Endothelial cell of umbilical vein (primary cell): ENCODE measurements at regions not wholly inside any gene's neighbourhood (a gene's known extent, or its start where the extent isn't known, plus 50 kb on each side); places are given as distances from the start of the nearest gene placed in this dataset.

Experiments used
- EZH2 ChIP-seq: IDR thresholded peaks from 2 replicates; pipeline ENCODE4 v1.6.1; 2012; ENCODE audit warnings: borderline replicate concordance, low read depth, mild to moderate bottlenecking, moderate library complexity, low read length, inconsistent platforms; ENCODE audit not compliant: severe bottlenecking
- GATA2 ChIP-seq: IDR thresholded peaks from 2 replicates; pipeline ENCODE4 v1.7.0; 2011; ENCODE audit warnings: low read depth, mild to moderate bottlenecking, moderate library complexity, mixed read lengths, low read length; ENCODE audit not compliant: insufficient read length, insufficient read depth
- POLR2AphosphoS5 ChIP-seq: IDR thresholded peaks from 2 replicates; pipeline ENCODE4 v1.6.1; 2012; ENCODE audit warnings: low read depth, mild to moderate bottlenecking, control low read depth, low read length, moderate library complexity; ENCODE audit not compliant: insufficient read depth
- TF ChIP-seq, protein P1 (sequence below), 2 donors: IDR thresholded peaks; 1 replicate in 1 of 2; 2 replicates in 1 of 2; pipeline ENCODE4 v1.5.1; 2011; ENCODE audit warnings: low read length in 2 of 2, mild to moderate bottlenecking in 2 of 2, moderate library complexity in 2 of 2, control low read depth in 1 of 2, inconsistent platforms in 1 of 2, low read depth in 1 of 2; ENCODE audit not compliant: insufficient read depth in 1 of 2; ENCODE audit errors: extremely low read depth in 1 of 2

DNA sequence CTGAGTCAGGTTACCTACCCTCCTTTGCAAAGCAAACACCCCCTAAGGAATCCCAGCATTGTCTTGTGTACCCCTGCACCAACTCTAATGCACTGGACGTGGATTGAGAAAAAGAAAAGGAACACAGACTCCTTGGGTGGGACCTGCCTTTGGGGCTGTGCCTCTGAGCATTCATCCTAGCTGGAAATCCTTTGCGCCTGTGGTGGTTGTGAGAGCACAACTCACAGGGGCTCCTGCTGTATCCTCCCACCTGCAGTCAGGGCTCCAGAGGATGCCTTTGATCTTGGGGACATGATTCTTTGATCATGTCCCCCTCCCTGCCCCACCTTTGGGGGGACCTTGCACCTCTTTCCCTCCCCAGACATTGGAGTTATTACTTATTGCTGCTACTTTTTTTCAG is 338.5 kb downstream of the GADD45G start:
- TF ChIP-seq GATA2, result no peak
- TF ChIP-seq, protein P1, sequence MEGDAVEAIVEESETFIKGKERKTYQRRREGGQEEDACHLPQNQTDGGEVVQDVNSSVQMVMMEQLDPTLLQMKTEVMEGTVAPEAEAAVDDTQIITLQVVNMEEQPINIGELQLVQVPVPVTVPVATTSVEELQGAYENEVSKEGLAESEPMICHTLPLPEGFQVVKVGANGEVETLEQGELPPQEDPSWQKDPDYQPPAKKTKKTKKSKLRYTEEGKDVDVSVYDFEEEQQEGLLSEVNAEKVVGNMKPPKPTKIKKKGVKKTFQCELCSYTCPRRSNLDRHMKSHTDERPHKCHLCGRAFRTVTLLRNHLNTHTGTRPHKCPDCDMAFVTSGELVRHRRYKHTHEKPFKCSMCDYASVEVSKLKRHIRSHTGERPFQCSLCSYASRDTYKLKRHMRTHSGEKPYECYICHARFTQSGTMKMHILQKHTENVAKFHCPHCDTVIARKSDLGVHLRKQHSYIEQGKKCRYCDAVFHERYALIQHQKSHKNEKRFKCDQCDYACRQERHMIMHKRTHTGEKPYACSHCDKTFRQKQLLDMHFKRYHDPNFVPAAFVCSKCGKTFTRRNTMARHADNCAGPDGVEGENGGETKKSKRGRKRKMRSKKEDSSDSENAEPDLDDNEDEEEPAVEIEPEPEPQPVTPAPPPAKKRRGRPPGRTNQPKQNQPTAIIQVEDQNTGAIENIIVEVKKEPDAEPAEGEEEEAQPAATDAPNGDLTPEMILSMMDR (IDR thresholded peaks at IDR 0.05; ENCODE audit: extremely low read depth in 1 of 2, insufficient read depth in 1 of 2, low read depth in 1 of 2, low read length in 2 of 2), result no peak
- TF ChIP-seq EZH2, result no peak
- TF ChIP-seq POLR2AphosphoS5, result no peak
